IMR-90 (cell line): ENCODE measurements at regions not wholly inside any gene's neighbourhood (a gene's known extent, or its start where the extent isn't known, plus 50 kb on each side); places are given as distances from the start of the nearest gene placed in this dataset.

Experiments used
- NFE2L2 ChIP-seq: fragments of 150-350 bp; IDR thresholded peaks from 2 replicates; pipeline ENCODE4 v1.6.1; 2016; ENCODE audit warnings: low read depth, mild to moderate bottlenecking, low read length
- POLR2A ChIP-seq: IDR thresholded peaks from 2 replicates; pipeline ENCODE4 v1.6.1; 2012; ENCODE audit warnings: mild to moderate bottlenecking, low read depth, low read length
- RCOR1 ChIP-seq: IDR thresholded peaks from 2 replicates; pipeline ENCODE4 v1.6.1; 2012; ENCODE audit warnings: mild to moderate bottlenecking, low read length, improper control_type of control experiment; ENCODE audit not compliant: insufficient replicate concordance
- RFX5 ChIP-seq: IDR thresholded peaks from 2 replicates; pipeline ENCODE4 v1.8.0; 2012; ENCODE audit warnings: low read depth, mild to moderate bottlenecking, low read length, moderate library complexity
- TF ChIP-seq, protein P1 (sequence below): conservative IDR thresholded peaks from 2 replicates; pipeline ENCODE4 v1.5.1; 2012; ENCODE audit warnings: mild to moderate bottlenecking, low read depth, low read length, improper control_type of control experiment
- TF ChIP-seq, protein P2 (sequence below): fragments of 150-350 bp; IDR thresholded peaks from 2 replicates; pipeline ENCODE4 v1.6.1; 2017; ENCODE audit warnings: mild to moderate bottlenecking, antibody characterized with exemption, low read length, low read depth
- TF ChIP-seq, protein P3 (sequence below): fragments of 150-350 bp; IDR thresholded peaks from 2 replicates; pipeline ENCODE4 v1.6.1; 2016; ENCODE audit warnings: low read depth, mild to moderate bottlenecking, low read length, moderate library complexity, borderline replicate concordance

DNA sequence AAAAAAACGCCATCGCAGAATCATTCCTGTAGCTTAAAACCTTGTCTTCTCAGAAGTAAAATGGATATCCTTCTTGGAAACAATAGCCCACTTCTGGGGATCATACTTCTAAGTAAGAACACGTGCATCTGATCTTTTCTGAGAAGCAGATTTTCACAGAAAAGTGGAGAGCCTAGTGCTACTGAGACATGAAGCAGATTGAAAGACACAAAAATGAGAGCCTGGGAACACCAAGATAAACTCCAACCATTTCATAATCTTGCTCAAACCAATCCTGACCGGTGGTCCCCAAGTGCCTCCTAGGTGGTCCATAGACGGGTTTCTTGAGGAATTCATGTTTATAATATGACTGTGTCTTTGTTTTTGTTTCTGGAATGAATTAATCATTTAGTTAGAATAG, 191.2 kb downstream of the IRS1 start:
- TF ChIP-seq, protein P1, sequence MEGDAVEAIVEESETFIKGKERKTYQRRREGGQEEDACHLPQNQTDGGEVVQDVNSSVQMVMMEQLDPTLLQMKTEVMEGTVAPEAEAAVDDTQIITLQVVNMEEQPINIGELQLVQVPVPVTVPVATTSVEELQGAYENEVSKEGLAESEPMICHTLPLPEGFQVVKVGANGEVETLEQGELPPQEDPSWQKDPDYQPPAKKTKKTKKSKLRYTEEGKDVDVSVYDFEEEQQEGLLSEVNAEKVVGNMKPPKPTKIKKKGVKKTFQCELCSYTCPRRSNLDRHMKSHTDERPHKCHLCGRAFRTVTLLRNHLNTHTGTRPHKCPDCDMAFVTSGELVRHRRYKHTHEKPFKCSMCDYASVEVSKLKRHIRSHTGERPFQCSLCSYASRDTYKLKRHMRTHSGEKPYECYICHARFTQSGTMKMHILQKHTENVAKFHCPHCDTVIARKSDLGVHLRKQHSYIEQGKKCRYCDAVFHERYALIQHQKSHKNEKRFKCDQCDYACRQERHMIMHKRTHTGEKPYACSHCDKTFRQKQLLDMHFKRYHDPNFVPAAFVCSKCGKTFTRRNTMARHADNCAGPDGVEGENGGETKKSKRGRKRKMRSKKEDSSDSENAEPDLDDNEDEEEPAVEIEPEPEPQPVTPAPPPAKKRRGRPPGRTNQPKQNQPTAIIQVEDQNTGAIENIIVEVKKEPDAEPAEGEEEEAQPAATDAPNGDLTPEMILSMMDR, result no peak
- TF ChIP-seq NFE2L2 (no peak), RFX5 (no peak), RCOR1 (no peak), POLR2A (no peak)
- TF ChIP-seq, protein P2, sequence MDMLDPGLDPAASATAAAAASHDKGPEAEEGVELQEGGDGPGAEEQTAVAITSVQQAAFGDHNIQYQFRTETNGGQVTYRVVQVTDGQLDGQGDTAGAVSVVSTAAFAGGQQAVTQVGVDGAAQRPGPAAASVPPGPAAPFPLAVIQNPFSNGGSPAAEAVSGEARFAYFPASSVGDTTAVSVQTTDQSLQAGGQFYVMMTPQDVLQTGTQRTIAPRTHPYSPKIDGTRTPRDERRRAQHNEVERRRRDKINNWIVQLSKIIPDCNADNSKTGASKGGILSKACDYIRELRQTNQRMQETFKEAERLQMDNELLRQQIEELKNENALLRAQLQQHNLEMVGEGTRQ, result no peak
- TF ChIP-seq, protein P3, sequence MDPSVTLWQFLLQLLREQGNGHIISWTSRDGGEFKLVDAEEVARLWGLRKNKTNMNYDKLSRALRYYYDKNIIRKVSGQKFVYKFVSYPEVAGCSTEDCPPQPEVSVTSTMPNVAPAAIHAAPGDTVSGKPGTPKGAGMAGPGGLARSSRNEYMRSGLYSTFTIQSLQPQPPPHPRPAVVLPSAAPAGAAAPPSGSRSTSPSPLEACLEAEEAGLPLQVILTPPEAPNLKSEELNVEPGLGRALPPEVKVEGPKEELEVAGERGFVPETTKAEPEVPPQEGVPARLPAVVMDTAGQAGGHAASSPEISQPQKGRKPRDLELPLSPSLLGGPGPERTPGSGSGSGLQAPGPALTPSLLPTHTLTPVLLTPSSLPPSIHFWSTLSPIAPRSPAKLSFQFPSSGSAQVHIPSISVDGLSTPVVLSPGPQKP, result no peak
